D341Med (cell line): ENCODE measurements at regions not wholly inside any gene's neighbourhood (a gene's known extent, or its start where the extent isn't known, plus 50 kb on each side); places are given as distances from the start of the nearest gene placed in this dataset.
"Not testable (repeated sequence)": the region's sequence is repeated elsewhere in the genome, so short reads cannot be mapped to it uniquely, and the experiment has no call there.

Experiments used
- DNase-seq: peaks from one replicate; pipeline ENCODE4 v3.0.0; 2012; ENCODE audit warnings: low spot score

DNA sequence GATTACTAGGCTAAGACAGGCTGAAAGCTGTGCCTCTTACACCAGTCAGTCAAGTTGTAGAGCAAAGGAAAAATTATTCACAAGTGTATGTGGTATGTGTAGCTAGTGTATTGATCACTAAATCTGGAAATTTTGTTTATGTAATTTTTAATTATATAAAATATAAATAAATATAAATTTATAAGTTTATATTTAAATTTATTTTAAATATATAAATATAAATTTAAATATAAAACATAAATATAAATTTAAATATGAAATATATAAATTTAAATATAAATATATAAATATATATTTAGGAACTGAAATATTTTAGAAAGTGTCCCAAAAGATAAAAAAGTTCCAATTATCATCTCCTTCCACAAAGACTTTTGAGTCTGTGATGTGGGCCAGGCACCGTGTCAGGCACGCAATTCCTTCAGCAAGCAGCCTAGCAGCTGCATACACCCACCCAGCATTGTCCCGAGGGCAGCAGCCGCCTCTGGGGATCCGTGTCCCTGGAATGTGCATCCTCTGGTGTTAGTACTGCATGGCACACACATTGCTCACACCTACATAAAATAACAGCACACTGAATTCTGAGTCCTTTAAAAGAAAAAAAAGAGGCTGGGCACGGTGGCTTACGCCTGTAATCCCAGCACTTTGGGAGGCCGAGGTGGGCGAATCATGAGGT is 1098.0 kb downstream of the BRD1 start:
- DNase-seq: no peak

- DNase-seq: no peak
These were observed 1100.1 kb downstream of the BRD1 start for GRCh38 chr22:48727454-48728058.

- DNase-seq: no peak
These were observed 1102.8 kb downstream of the BRD1 start for GRCh38 chr22:48724899-48725298.

GRCh38 chr22:48722661-48723060 is 1105.0 kb downstream of the BRD1 start:
- no peak for DNase-seq

DNA sequence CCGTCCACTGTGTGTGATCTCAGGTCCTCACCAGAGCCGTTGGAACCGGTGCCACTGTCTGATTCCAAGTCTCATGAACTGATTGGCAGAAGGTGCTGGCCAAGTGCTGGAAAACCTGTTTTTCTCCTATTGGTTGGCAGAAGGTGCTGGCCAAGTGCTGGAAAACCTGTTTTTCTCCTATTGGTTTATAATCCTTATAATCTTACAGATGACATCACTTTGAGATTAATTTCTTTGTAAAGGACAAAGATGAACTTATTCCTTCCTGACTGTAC is 1106.3 kb downstream of the BRD1 start:
- DNase-seq: no peak

DNA sequence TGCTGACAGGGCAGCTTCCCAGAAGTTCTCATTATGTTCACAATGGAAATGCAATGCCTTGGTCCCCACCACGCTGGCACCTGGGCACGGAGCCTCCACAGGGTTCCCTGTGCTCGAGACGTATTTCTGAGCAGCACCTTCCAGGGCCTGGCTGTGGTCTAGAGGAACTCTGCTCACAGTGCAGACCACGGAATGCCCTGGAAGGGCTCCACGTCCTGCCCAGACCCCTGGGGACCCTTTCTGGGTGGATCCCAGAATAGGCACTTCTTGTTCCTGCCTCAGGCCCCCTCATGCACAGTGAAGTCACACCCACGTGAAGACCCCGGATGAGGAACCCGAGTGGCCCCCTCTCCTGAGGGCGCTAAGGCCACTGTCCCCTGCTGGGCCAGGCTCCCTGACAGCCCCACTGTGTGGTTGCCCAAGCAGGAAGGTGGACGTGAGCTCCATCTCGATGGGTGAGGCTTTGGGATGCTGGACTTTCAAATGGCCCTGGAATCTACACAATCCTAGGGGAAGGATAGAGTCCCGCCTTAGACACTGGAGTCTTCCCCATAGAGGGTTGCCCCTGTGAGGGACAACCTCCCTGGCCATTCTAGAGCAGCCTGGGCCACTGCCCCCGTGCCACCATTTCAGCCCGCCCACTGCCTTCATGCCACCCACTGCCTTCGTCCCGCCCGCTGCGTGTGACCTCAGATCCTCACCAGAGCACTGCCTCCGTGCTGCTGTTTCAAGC is 1106.8 kb downstream of the BRD1 start:
- no peak for DNase-seq

- DNase-seq: no peak
These were observed 1107.6 kb downstream of the BRD1 start for GRCh38 chr22:48719978-48720661.

DNA sequence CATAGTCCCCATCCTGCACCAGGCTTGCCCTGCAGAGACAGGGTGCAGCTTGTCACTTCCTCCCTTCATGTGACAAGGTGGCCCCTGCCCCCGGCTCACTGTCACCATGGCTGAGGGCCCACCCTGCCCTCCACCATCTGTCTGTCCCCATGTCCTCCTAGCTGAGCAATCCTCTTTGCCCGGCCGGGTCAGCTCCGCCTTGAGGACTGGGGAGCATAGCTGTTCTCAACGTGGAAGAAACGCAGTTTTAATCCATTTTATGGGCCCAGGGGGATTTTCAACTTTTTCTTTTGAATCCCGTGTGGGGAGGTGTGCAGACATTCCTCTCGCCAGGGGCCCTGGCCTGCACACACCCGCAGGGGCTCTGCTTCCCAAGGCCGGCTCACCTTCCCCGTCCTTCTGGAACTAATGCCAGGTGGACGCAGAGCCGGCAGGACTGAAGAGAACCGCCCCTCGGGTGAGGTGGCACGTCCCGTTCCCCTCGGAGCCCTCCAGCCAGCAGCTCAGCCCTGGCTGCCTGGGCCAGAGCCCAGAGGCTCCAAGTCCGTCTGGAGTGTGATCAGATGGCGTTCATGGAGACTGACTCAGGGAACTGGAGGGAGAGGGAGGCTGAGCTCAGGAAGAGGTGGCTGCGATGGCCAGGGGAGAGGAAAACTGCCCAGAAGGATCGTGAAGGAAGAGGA is 1108.7 kb downstream of the BRD1 start:
- no peak for DNase-seq

DNA sequence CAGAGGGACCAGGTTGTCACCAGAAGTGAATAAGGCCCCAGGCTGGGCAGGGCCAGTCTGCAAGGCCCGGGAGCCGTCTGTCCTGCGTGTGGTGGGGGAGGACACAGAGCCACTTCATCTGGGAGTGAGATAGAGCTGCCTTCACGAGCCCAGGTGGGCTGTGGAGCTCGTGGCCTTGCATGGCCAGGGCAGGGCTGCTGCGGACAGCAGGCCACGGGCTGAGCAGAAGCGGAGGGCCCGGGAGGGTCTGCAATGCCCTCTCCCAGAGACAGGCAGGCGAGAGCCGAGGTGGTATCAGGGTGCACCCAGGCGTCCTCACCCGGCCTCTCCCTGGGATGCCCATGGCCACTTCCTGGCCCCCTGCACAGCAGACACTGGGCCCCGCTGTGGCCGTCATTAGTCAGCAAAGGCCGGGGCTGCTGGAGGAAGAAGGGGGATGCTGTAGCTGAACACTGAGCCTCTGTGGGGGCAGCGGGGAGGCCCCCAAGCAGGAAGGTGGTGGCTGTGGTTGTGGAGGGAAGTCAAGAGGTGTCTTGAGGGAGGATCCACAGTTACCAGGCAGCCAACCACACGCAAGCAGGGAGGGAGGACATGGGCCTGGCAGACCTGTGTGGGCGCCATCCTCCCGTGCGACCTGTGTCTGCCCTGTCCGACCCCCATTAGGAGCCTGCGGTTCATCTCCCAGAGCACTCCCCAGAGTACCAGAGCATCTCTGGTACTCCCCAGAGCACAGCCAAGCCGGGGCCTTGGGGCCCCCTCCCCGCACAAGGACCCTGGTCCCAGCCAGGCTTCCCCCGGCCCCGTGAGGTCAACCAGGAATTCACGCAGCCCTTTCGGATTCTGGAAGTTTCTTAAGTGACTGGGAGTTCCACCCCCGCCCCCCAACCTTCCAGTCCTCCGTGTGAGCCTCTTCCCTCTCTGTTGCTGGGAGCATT is 1109.5 kb downstream of the BRD1 start:
- no peak for DNase-seq

DNA sequence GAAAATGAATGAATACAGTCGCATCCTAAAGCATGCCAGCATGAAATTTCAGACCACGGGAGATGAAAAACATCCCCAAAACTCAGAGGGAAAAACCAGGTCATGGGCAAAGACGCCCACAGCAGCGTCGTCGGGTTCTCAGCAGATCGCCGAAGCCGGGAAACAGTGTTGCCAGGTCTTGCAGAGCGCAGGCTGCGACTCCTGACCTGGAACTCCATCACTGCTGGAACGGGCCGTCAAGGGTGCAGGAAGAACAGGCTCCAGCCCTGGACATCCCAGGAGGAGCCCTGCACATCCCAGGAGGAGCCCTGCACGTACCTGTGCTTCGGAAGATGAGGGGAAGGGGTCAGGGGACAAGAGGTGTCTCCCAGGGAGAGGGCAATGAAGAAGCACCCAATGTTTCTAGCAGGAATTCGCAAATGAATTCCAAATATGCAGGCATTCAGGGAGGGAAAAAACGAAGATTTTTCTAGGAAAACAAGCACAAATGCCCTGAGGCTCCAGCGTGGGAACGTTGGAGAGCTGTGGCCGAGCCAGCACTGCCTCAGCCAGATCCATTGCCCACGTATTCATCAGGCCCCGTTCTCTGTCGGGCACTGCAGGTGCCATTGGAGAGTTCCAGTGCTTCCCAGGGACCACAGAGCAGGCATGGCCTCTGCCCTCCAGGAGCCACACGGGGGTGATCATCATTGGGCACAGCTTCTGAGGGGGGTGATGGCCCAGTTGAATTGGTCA is 1110.4 kb downstream of the BRD1 start:
- DNase-seq: no peak

GRCh38 chr22:48716154-48716553 is 1111.5 kb downstream of the BRD1 start:
- DNase-seq: not testable (repeated sequence)

DNA sequence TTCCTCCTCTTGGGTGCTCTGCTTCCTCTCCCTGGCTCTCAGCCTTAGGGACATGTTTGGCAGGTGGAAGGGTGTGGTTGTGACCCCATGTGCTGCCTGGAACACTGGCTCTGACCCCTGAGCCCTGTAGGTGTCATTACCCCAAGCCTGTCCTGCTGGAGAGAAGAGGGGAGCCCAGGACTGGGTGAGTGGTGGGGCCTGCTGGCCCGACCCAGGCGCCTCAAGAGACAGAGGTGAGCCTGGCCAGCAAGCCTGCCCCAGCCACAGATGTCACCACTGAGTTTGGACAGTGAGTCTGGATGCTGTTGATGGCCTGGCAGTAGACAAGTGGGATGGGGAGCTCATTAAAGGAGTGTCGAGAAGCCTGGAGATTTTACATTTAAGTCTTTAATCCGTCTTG is 1112.2 kb downstream of the BRD1 start:
- no peak for DNase-seq

DNA sequence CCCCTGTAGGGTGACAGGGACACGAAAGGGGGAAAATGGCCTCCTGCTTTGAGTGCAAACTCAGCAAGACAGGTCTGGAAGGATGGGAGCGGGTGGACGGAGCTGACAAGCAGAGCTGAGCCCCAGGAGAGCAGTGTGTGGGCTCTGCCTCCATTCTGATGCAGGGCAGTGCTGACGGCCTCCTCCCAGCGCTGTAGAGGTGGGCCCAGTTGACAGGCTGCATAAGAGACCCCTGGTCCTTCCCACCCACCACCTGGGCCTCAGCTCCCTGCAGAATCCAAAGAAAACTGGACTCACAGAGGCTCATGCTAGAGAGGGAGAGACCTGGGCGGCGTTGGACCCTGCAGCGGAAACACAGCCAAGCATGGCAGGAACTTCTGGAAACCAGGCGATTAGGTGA is 1113.4 kb downstream of the BRD1 start:
- DNase-seq: no peak

GRCh38 chr22:48713272-48714205 is 1114.1 kb downstream of the BRD1 start:
- DNase-seq: no peak

DNA sequence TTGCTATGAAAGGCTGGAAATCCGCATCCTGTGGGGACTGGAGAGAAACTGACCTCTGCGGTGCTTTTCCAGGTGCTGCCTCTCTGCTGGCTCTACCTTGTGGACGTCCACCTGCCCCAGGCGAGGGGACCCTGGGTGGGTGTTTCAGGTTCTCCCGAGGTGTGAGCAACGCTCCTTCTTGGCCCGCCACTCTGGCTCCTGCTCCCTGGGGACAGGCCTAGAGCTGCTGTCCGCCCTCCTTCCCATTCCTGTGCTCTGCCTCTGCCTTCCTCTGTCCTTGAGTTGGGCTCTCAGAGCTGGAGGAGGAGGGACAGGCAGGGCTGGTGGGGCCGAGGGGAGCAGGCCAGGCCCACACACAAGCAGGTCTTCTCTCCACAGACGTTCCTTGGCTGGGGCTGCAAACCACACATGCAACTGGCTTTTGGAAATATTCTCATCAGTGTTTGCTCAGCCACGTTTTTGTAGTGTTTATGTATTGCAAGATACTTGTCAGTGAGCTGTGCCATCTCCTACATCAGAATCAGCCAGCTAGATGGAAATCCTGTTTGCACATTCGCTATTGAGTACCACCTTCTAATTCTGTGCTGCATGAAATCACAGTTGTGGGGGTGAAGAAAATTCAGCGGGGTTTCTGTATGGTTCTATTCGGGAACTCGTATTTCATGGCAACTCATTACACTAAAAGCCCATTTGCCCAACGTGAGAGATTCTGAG is 1115.0 kb downstream of the BRD1 start:
- DNase-seq: no peak

DNA sequence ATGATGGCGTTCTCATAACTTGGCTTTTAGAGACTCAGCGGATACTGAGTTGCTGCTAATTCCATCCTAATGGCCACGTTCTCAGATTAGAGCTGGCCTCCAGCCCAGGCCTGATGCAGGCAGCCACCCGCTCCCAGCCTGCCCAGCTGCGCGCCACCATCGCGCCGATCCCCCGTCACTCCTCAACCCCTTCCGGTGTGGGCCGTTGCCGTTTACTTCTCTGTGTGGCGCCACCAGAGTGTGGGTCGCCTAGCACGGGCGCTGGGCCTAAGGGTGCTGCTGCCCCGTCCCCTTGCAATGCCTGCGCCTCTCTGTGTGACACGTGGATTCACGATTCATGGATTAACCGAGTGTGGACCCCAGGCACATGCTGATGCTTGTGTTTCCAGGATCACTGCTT is 1116.0 kb downstream of the BRD1 start:
- DNase-seq: no peak

DNA sequence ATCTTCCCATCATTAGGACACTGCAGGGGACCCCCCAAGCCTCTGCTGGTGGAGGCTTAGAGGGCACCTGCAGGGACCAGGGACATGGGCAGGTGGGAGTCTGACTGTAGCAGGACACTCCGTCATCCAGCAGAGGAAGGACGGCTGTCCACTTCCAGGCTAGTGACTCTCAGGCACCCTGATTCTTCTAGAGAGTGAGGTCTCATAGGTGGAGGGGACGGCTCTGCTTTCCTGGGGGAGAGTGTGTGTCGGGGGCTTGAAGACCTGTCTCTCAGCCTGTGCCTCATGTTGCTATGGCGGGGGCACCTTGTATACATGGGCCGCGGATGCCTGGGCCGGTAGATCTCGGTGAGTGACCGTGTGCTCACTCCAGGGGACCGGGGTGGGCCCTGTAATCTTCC is 1116.6 kb downstream of the BRD1 start:
- no peak for DNase-seq

DNA sequence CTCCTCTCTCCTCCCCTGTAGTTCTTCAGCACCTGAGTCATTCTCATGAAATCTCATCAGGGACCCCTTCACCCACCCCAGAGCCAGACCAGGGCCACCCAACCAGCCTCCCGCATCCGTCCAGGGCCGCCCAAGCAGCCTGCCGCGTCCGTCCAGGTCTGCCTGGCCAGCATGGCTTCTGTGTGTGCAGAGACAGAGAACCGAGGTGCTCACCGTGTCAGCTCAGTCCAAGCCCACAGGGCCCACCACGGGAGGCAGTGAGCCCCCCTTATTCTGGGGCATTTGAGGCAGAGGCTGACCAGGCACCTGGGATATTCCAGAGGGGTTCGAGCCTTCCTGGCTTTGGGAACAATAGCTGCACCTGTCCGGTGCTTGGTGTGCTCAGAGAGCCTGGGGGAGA is 1117.3 kb downstream of the BRD1 start:
- no peak for DNase-seq

GRCh38 chr22:48709976-48710375 is 1117.7 kb downstream of the BRD1 start:
- no peak for DNase-seq
